HG03135 (cell line): ENCODE measurements at regions not wholly inside any gene's neighbourhood (a gene's known extent, or its start where the extent isn't known, plus 50 kb on each side); places are given as distances from the start of the nearest gene placed in this dataset.

Source experiments
- ATAC-seq: cut with Tn5 transposase; IDR thresholded peaks from one replicate; pipeline ENCODE4 v1.9.1; 2021; ENCODE audit warnings: mild to moderate bottlenecking, moderate library complexity; ENCODE audit not compliant: unreplicated experiment

GRCh38 chr10:89829262-89829886, 128.0 kb downstream of the KIF20B start:
- no peak for ATAC-seq

- no peak for ATAC-seq
Measured at GRCh38 chr10:89829887-89830269, 128.5 kb downstream of the KIF20B start.

- no peak for ATAC-seq
Measured at GRCh38 chr10:89830624-89831023, 129.2 kb downstream of the KIF20B start.

GRCh38 chr10:89836840-89837164, 135.4 kb downstream of the KIF20B start:
- ATAC-seq, result no peak

- ATAC-seq, result no peak
Measured at GRCh38 chr10:89837165-89838043, 136.0 kb downstream of the KIF20B start.

GRCh38 chr10:89838044-89838615, 136.7 kb downstream of the KIF20B start:
- no peak for ATAC-seq

- no peak for ATAC-seq
Measured at GRCh38 chr10:89845541-89846280, 144.3 kb downstream of the KIF20B start.

- no peak for ATAC-seq
Measured at GRCh38 chr10:89846281-89846630, 144.9 kb downstream of the KIF20B start.

- ATAC-seq, result no peak
Measured at GRCh38 chr10:89846786-89847185, 145.4 kb downstream of the KIF20B start.

GRCh38 chr10:89852872-89853271, 151.5 kb downstream of the KIF20B start:
- ATAC-seq, result no peak

- no peak for ATAC-seq
Measured at GRCh38 chr10:89853781-89854191, 152.4 kb downstream of the KIF20B start.

GRCh38 chr10:89857431-89858042, 156.1 kb downstream of the KIF20B start:
- ATAC-seq, result no peak

- ATAC-seq, result no peak
Measured at GRCh38 chr10:89861199-89861573, 159.8 kb downstream of the KIF20B start.

GRCh38 chr10:89861584-89862301, 160.4 kb downstream of the KIF20B start:
- ATAC-seq, result no peak

- no peak for ATAC-seq
Measured at GRCh38 chr10:89867964-89868363, 166.6 kb downstream of the KIF20B start.

GRCh38 chr10:89869180-89869579, 167.8 kb downstream of the KIF20B start:
- ATAC-seq, result no peak

- ATAC-seq, result no peak
Measured at GRCh38 chr10:89869592-89870156, 168.3 kb downstream of the KIF20B start.

- ATAC-seq, result no peak
Measured at GRCh38 chr10:89870936-89871335, 169.5 kb downstream of the KIF20B start.

GRCh38 chr10:89873055-89873454, 171.7 kb downstream of the KIF20B start:
- peak; percentile 80 for ATAC-seq

- ATAC-seq, result no peak
Measured at GRCh38 chr10:89875557-89875956, 174.2 kb downstream of the KIF20B start.
